GM19099 (cell line): ENCODE measurements at regions not wholly inside any gene's neighbourhood (a gene's known extent, or its start where the extent isn't known, plus 50 kb on each side); places are given as distances from the start of the nearest gene placed in this dataset.

Experiments
- POLR2A ChIP-seq: IDR thresholded peaks from 3 replicates; pipeline ENCODE4 v1.6.1; 2011; ENCODE audit warnings: low read depth; ENCODE audit not compliant: insufficient read length; ENCODE audit errors: extremely low read depth

DNA sequence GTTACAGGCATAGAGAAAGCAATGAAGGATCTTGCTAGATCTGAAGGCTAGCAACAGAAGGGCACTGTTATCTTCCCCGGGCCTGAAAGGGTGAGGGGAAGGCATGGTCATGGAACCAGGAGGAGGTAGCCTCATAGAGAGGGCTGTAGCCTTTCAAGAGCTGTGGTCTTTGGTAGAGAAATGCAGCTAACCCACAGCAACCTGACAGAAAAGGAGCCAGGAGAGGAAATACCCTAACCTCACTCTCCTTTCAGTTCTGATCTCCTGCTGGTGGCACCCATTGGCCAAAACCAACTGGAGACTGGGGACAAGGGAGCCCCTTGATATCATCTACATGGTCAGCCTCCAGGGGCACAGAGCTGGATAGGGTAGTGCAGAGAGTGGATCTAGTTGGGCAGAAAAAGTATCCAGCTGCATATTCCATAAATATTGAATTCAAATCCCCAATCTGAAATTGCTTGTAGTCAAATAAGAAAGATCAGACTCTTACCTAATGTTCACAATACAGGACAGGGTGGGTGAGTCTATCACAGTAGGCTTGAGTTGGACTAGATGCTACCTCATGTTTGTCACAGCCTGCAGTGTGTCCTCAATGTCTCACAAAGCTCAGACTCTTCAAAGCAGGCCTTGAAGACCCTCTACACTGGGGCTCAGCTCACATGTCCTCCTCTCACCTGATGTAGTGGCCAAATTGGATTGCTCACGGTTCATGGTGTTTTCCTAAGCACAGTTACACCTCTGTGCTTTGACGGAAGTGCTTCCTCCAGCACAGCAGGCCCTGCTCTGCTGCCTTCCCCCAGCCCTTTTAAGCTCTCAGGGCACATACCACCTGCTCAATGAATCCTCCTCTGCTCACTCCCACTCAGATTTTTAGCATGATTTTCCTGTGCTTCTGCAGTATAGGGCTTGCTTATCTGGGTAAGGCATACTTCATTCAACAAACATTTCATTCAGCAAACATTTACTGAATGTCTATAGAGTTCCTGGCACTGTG lies 74.1 kb upstream of the JUN start:
- peak; percentile 39 for TF ChIP-seq POLR2A

DNA sequence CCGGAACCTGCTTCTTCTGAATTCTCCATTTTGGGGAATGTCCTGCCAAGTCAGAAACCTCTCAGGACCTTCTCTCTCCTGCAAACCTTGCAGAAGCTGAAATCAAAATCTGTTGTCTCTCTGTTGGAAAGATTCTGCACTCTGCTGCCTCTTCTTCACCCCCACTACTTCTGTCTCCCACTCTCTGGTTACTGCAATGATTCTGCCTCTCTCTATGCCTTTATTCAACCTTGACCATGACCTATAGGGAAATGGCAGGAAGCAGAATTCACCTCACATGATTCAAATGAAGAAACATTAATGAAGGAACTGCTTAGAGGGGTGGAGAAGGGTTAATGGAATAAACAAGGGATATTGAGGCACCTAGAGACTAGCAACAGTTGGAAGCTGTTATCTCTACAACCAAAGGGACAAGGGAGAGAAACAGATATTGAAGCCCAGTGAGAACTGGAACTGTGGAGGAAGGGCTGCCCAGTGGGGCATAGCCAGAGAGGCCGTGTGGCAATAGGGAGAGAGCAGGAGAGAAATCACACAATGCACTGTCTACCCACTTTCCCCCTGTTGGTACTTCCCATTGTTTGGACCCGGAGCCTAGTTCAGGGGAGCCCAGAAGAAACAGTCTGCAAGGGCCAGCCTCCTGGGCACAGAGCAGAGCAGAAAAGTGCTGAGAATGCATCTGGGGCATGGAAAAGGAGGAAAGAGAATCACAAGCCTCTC lies 76.1 kb upstream of the JUN start:
- TF ChIP-seq POLR2A, result no peak

DNA sequence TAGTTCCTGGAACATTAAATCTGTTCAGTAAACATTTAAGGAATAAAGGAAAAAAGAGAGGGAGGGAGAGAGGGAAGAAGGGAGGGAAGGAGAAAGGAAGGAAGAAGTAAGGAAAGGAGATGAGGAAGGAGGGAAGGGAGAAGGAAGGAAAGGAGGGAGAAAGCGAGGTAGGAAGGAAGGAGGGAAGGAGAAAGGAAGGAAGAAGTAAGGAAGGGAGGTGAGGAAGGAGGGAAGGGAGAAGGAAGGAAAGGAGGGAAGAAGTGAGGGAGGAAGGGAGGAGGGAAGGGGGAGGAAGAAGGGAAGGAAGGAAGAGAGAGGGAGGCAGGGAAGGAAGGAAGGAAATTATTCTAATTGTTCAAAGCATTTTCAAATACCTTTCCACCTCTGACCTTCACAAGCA lies 77.2 kb upstream of the JUN start:
- TF ChIP-seq POLR2A, result no peak

DNA sequence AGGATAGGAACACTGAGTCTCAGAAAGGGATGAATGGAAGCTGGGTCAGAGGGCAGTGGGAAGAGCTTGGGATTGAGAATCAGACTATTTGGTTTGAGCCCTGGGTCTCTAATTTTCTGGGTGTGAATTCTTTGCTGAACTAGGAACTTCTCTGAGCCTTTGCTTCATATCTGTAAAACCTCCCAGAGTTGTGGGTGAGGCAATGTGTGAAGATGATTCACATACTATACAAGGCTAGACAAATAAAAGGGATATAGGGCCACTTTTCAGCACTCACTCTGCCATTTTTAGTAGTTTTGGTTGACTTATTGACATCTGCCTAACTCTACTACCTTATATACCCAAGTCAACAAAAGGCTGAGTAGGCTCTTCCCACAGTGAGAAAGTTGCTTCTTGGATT lies 77.7 kb upstream of the JUN start:
- no peak for TF ChIP-seq POLR2A

DNA sequence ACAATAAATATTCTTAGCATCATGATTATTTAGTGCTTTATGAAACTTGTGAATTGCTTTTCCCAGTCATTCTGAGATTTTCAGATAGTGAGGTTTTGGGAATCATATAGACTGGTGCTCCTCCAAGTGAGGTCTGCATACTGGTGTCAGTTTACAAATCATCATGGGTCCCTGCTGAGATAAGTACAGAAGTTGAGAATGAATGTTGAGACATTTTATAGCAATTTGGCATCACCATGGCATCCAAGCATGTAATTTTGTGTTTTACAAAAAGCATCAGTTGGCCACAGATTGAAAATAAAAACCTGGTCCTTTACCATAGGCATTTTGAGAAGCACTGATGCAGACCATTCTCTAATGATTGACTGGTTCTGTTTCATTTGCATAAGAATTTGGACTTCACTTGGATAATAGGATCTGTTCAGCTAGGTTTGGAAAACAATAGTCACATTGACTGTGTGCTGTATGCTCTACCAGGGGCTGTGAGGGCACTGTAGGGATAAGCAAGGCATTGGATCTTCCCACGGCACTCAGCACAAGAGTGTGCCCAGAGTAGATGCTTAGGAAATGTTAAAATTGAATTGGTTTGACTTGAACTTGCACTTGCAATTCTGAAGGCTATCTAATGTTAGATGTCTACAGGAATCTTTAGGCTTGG lies 79.0 kb upstream of the JUN start:
- TF ChIP-seq POLR2A, result no peak

DNA sequence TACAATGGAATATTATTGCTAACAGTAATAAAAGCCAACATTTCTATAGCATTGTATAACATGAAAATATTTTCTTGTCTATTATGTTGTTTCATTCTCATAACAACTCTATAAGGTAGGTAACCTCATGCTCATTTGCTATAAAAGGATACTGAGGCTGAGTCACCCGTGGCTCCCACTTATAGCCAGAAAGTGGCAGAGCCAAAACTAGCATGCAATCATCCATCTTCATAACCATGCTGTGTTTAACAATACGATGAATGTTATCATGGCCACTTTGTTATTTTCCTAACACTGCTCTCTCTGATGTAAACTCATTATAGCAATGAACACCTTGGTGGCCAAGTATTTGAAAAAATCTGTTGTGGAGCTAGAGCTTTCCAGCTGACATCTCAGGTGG lies 80.8 kb upstream of the JUN start:
- TF ChIP-seq POLR2A, result no peak

DNA sequence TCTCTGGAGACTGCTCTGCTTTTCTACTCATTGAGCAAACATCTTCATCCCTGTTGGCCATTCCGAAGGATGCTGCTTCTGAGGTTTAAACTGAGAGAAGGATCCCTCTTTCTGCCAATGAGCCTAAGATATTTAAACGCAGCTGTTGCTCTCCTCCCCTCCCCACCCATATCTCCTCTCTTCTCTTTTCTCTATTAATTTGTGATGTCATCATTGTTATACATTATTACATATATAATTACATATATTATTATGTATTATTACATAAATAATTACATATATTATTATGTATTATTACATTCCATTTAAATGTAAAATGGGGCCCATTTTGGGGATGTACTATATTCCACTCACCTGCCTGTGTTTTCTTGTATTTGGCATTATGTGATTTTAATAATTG lies 82.7 kb upstream of the JUN start:
- TF ChIP-seq POLR2A, result no peak

DNA sequence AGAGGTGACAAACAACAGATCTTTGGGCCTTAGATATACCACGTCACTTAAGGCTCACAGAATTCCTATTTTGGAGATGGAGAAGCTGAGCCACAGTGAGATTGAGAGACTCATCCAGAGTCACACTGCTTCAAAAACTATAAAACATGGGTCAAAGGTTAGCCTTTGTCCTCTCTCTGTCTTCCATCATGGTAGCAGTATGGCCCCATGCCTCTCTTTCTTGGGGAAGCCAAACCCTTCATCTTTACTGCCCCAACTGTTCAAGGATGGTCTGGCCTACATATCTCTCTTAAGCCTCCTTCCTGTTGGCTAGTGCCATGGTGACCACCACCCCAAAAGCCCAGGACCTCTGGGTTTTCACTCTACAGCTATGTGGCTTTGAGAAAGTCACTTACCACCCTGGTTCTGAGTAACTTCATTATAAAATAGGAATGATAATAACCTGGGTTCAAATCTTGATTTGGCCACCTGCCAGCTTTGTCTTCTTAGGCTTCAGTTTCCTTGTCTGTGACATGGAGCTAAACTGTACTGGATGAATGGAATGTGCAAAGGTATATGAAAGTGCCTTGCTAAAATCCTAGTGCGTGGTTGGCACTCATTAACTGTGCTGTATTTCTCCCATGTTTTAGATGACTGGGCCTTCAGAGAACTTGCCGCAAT lies 85.9 kb upstream of the JUN start:
- TF ChIP-seq POLR2A, result no peak

DNA sequence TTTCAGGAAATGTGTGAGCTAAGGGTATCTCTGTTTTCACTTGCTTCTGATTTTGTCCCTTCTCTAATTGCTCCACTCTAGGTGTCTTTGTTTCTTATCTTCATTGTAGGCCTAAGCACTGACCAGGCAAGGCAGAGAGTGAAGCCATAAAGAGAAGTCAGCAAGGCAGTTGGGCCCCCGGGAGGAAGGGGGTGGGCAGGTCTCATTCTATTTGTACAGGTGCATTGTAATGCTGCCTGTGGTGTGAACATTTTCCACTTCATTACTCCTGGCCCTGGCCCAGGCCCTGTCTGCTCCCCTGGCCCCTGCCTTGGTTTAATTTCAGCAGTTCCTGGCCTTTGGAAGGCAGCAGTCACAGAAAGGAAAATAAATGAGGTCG lies 86.4 kb upstream of the JUN start:
- TF ChIP-seq POLR2A, result no peak

DNA sequence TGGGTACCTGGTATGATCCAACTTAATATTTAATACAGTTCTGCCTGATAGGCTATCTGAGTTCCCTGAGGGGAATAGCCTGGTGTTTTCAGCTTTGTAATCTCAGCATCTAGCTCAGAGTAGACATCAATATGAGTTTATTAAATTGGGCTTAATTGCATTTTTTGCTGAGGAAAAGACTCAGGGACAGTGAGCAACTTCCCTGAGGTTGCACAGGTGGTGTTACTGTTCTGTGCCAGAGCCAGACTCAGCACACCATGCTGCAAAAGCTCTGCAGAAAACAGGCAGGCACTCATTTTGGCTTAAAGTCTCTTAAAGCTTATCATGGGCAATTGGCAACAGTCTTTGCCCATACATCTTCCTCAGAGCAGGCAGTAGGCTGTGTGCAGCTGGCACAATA lies 90.5 kb upstream of the JUN start:
- no peak for TF ChIP-seq POLR2A

DNA sequence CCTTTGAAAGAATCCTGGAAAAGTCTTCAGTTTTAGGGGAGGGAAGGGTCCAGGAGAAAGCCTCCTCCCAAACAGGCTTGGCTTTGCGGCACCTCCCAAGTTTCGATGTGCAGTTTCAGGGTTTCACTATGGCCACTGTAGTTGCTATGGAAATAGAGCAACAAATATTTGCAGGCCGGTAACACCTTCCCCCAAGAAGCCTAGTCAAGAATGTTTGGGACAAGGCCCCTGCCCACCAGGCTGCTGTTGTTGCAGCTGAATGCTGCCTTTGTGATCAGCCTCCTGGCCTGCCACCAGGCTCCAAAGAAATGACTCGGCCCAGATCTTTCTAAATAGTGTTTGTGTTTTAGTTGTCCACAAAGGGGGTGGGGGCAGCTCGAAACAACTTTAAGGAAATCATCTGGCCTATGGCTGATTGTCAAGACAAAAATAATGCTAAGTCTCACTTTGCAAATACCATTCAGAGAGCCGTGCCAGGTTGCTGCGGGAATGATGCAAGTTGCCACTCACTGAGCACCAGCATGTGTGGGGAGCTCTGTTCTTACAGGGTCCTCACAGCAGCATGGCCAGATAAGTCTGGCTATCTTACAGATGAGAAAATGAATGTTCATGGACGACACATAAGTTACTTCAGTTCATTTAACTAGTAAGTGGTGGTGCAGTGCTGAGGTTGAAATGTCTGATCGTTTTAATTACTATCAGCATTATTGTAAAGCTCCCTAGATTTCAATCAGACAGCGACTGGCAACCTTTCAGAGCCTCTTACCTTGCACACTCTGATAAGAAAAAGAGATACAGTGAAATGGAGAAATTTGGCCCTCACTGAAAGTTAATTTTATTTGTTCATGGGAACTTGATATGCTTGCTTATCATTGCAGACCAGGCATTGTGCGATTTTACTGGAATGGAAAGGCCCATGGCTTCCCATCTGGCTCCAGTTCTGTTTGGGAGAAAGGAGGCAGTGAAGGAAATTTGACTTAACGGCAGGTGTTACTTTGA lies 91.2 kb upstream of the JUN start:
- no peak for TF ChIP-seq POLR2A

DNA sequence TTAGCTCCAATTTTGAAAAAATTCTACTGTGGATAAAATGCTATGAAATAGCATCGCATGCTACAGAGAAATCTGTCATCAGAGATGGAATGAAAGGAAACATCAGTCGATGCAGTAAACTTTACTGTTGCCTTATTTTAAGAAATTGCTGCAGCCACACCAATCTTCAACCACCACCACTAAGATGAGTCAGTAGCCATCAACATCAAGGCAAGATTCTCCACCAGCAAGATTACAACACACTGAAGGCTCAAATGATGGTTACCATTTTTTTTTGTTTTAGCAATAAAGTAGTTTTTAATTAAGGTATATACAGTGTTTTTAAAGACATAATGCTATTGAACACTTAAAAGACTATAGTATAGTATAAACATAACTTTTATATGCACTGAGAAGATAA lies 95.6 kb upstream of the JUN start:
- TF ChIP-seq POLR2A, result no peak

DNA sequence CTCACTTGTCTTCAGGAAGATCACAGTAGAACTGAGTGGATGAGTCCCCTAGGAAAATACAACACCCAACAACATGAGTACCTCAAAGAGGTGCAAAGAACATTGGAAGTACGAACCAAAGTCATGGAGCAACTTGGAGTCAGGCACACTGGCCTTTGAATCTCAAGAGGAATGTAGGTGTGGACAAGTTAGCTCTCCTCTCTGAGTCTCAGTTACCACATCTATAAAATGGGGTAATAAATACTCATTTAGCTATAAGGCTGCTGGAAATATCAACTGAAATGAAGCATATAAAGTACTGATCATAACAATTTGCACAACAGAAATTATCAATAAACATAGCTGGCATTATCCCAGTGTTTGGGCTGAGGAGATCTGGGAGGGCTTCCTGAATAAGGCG lies 96.7 kb upstream of the JUN start:
- no peak for TF ChIP-seq POLR2A

DNA sequence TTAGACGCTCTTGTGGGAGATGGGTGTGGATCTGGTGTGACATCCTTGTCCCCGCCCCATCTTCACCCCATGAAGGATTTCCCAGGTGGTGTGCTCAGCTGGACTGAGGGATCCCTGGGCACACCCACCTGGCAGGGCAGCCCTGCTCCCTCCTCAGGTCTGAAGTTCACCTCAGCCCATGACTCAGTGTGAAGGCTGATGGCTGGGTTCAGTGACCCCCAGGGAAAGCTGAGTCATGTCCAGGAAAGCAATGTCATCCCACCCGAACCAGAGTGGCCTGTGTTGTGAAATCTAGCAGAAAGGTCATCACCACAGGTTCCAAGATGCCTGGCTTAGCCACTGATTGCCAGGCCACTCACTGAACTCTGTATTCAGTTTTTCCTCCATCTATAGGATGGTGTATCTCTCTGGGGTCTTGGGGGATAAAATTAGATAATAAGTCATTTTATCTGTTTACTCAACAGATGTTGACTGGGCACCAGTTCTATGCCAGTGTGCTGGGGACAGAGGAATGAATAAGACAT lies 97.7 kb upstream of the JUN start:
- no peak for TF ChIP-seq POLR2A

DNA sequence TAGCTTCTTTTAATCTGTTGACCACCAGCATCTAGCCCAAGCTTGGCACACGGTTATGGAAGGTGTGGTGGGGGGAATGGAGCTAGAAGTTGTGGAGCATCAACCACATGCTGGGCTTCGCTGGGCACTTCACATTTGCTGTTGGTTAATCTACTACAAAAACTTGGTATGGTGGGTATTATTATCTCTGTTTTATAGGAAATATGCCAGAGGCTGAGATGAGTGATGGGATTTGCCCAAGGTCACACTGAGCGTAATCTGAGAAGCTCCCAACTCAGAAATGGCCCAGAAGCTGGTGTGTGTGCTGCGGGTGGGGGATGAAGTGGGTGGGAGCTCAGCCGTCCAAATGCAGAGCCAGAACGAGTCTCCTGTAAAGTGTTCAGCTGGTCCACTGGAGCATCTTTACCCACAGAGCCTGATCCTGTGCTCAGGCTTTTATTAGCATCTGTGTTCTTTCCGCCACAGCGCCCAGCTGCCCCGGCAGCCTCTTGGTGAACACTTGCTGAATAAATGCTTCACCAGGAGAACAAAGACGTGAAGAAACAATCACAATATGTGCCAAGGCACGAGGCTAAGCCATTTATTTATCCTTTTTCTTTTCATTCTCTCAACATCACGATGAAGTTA lies 98.6 kb upstream of the JUN start:
- TF ChIP-seq POLR2A, result no peak
